ENCODE measurements at regions not wholly inside any gene's neighbourhood (a gene's known extent, or its start where the extent isn't known, plus 50 kb on each side); places are given as distances from the start of the nearest gene placed in this dataset.

GRCh38 chr2:22253171-22253570 is 1129.4 kb downstream of the TDRD15 start:
- no peak for ATAC-seq
- in situ Hi-C loops (cut with HindIII; ENCODE audit: extremely low pct_ligation_motif_present, low pct_unique_long_range_greater_than_20kb), result no loop called here

More at GRCh38 chr2:22253171-22253570, 1129.4 kb downstream of the TDRD15 start:
- Histone ChIP-seq H3K36me3 (replicated peaks in 1 of 2; ENCODE audit: control insufficient read depth in 1 of 2, insufficient read depth in 2 of 2, low read length in 2 of 2) (no peaks in the 10 kb centered on the region), H4K20me1 (ENCODE audit: insufficient read depth, low read length) (no peaks in the 10 kb centered on the region), H3K4me3 (replicated peaks in 1 of 3; ENCODE audit: insufficient read depth in 1 of 3, low read depth in 2 of 3, low read length in 3 of 3) (no peak overlapping the region), H3K27ac (ENCODE audit: extremely low read length, insufficient read depth, low read length) (no peak overlapping the region), H3K79me2 (ENCODE audit: insufficient read depth, low read length) (no peaks in the 10 kb centered on the region), H3K9me3 (ENCODE audit: low read length) (peaks cover 71% of the 10 kb centered on the region; the same call in 1 of the 2 replicates), H3K4me1 (ENCODE audit: insufficient read depth, low read length) (no peaks in the 10 kb centered on the region), H3K4me2 (ENCODE audit: low read depth, low read length) (no peak overlapping the region), H3K9ac (ENCODE audit: insufficient read depth, low read depth, low read length) (no peak overlapping the region), H2AFZ (ENCODE audit: low read length) (no peak overlapping the region), H3K27me3 (ENCODE audit: control insufficient read depth in 1 of 2, insufficient read depth in 2 of 2, low read length in 2 of 2) (no peaks in the 10 kb centered on the region)
- ChIA-PET CTCF (ENCODE audit: low intra/inter-chr PET ratio, low total read pairs) (no interaction called here), POLR2A (no interaction called here)
- intact Hi-C loops (cut with micrococcal nuclease; ENCODE audit: unreplicated experiment), result no loop called here
- TF ChIP-seq ATF5 (CRISPR knock-in tag; IDR thresholded peaks at IDR 0.05; ENCODE audit: low read depth) (no peak), RFXANK (CRISPR knock-in tag; IDR thresholded peaks at IDR 0.05) (no peak), GPBP1L1 (CRISPR knock-in tag; IDR thresholded peaks at IDR 0.05) (no peak), RFX3 (CRISPR knock-in tag; IDR thresholded peaks at IDR 0.05) (no peak), POLR2AphosphoS2 (IDR thresholded peaks at IDR 0.05; ENCODE audit: low read depth, low read length) (no peak), ZNF550 (CRISPR knock-in tag; IDR thresholded peaks at IDR 0.05; ENCODE audit: borderline replicate concordance) (no peak), HOMEZ (CRISPR knock-in tag; IDR thresholded peaks at IDR 0.05; ENCODE audit: low read depth) (no peak), FLYWCH1 (CRISPR knock-in tag; IDR thresholded peaks at IDR 0.05) (no peak), ERF (CRISPR knock-in tag; IDR thresholded peaks at IDR 0.05) (no peak), ZNF367 (CRISPR knock-in tag; IDR thresholded peaks at IDR 0.05; ENCODE audit: borderline replicate concordance) (no peak), PHF5A (CRISPR knock-in tag; IDR thresholded peaks at IDR 0.05; ENCODE audit: low read depth, unreplicated experiment) (no peak), MYNN (CRISPR knock-in tag; IDR thresholded peaks at IDR 0.05; ENCODE audit: low read depth) (no peak), TMF1 (CRISPR knock-in tag; IDR thresholded peaks at IDR 0.05; ENCODE audit: low read depth) (no peak), KLF6 (CRISPR knock-in tag; IDR thresholded peaks at IDR 0.05) (no peak), BCL6 (CRISPR knock-in tag; IDR thresholded peaks at IDR 0.05) (no peak), NBN (conservative IDR thresholded peaks at IDR 0.05) (no peak)
- WGBS (ENCODE audit: low lambda C conversion rate), result 5% methylated on average over 2 of the region's 2 CpGs
- no peak for FAIRE-seq
- no TSS peak for BruUV-seq (replicated peaks)
- no peak for DNase-seq (ENCODE audit: low spot score)

Measured in HepG2 (cell line).